Central memory CD8-positive, alpha-beta T cell (primary cell): ENCODE measurements at regions not wholly inside any gene's neighbourhood (a gene's known extent, or its start where the extent isn't known, plus 50 kb on each side); places are given as distances from the start of the nearest gene placed in this dataset.
"Not testable (repeated sequence)": the region's sequence is repeated elsewhere in the genome, so short reads cannot be mapped to it uniquely, and the experiment has no call there.

Experiments
- ATAC-seq: fragments of 150-1000 bp; cut with Tn5 transposase; replicated peaks from 2 replicates; pipeline ENCODE4 v1.10.0; 2022; ENCODE audit warnings: mild to moderate bottlenecking, moderate FRiP score, moderate number of reproducible peaks; ENCODE audit not compliant: poor library complexity, severe bottlenecking; ENCODE audit errors: extremely low read depth
- DNase-seq, 2 donors: peaks; one replicate each; pipeline ENCODE4 v3.0.0; 2021; ENCODE audit warnings: low spot score in 2 of 2
- H3K27ac Mint-ChIP-seq: one replicate; pipeline ENCODE4 v1.8.0; 2022; ENCODE audit warnings: low read depth, mild to moderate bottlenecking, moderate library complexity, mixed read lengths
- H3K27me3 Mint-ChIP-seq: one replicate; pipeline ENCODE4 v1.8.0; 2022; ENCODE audit warnings: mixed read lengths
- H3K36me3 Mint-ChIP-seq: one replicate; pipeline ENCODE4 v1.8.0; 2022; ENCODE audit warnings: mild to moderate bottlenecking, moderate library complexity, mixed read lengths; ENCODE audit not compliant: insufficient read depth
- H3K4me1 Mint-ChIP-seq: one replicate; pipeline ENCODE4 v1.8.0; 2022; ENCODE audit warnings: mixed read lengths
- H3K4me3 Mint-ChIP-seq: one replicate; pipeline ENCODE4 v1.8.0; 2022; ENCODE audit warnings: mild to moderate bottlenecking, moderate library complexity, mixed read lengths
- H3K9me3 Mint-ChIP-seq: one replicate; pipeline ENCODE4 v1.8.0; 2022; ENCODE audit warnings: mixed read lengths

- no peaks in the 10 kb centered on the region for H3K4me1 Mint-ChIP-seq
- H3K27ac Mint-ChIP-seq: no peak overlapping the region
- no peaks in the 10 kb centered on the region for H3K36me3 Mint-ChIP-seq
- no peaks in the 10 kb centered on the region for H3K27me3 Mint-ChIP-seq
- DNase-seq (no peak), ATAC-seq (no peak)
- H3K9me3 Mint-ChIP-seq: peaks cover 17% of the 10 kb centered on the region
- no peak overlapping the region for H3K4me3 Mint-ChIP-seq
Observed at GRCh38 chr2:129548880-129549279, 430.6 kb upstream of the RAB6C start.

GRCh38 chr2:129550536-129550935 is 428.9 kb upstream of the RAB6C start:
- Mint-ChIP-seq H3K4me3 (no peak overlapping the region), H3K27me3 (no peaks in the 10 kb centered on the region), H3K9me3 (peaks cover 11% of the 10 kb centered on the region), H3K4me1 (no peaks in the 10 kb centered on the region), H3K27ac (no peak overlapping the region), H3K36me3 (no peaks in the 10 kb centered on the region)
- no peak for ATAC-seq
- no peak for DNase-seq

GRCh38 chr2:129554373-129554772 is 425.1 kb upstream of the RAB6C start:
- no peak for ATAC-seq
- Mint-ChIP-seq H3K4me1 (no peaks in the 10 kb centered on the region), H3K27me3 (no peaks in the 10 kb centered on the region), H3K27ac (no peak overlapping the region), H3K4me3 (no peak overlapping the region), H3K9me3 (no peaks in the 10 kb centered on the region), H3K36me3 (no peaks in the 10 kb centered on the region)
- no peak for DNase-seq

GRCh38 chr2:129559101-129559500 is 420.4 kb upstream of the RAB6C start:
- Mint-ChIP-seq H3K4me1 (no peaks in the 10 kb centered on the region), H3K27me3 (no peaks in the 10 kb centered on the region), H3K4me3 (no peak overlapping the region), H3K27ac (no peak overlapping the region), H3K36me3 (no peaks in the 10 kb centered on the region), H3K9me3 (no peaks in the 10 kb centered on the region)
- no peak for ATAC-seq
- no peak for DNase-seq

GRCh38 chr2:129565551-129566109 is 413.8 kb upstream of the RAB6C start:
- no peak for ATAC-seq
- H3K36me3 Mint-ChIP-seq: no peaks in the 10 kb centered on the region
- H3K27ac Mint-ChIP-seq: no peak overlapping the region
- no peaks in the 10 kb centered on the region for H3K4me1 Mint-ChIP-seq
- peaks cover 12% of the 10 kb centered on the region for H3K9me3 Mint-ChIP-seq
- no peak overlapping the region for H3K4me3 Mint-ChIP-seq
- no peaks in the 10 kb centered on the region for H3K27me3 Mint-ChIP-seq
- no peak for DNase-seq

- not testable (repeated sequence) for H3K4me3 Mint-ChIP-seq, H3K4me1 Mint-ChIP-seq, H3K27me3 Mint-ChIP-seq, H3K27ac Mint-ChIP-seq, H3K36me3 Mint-ChIP-seq, ATAC-seq, DNase-seq
- peaks cover 27% of the 10 kb centered on the region for H3K9me3 Mint-ChIP-seq
Observed at GRCh38 chr2:129570812-129571211, 408.7 kb upstream of the RAB6C start.

GRCh38 chr2:129575431-129575830 is 404.0 kb upstream of the RAB6C start:
- Mint-ChIP-seq H3K27me3 (peaks cover 10% of the 10 kb centered on the region), H3K27ac (no peak overlapping the region), H3K36me3 (peaks cover 2% of the 10 kb centered on the region), H3K9me3 (peaks cover 20% of the 10 kb centered on the region), H3K4me3 (no peak overlapping the region), H3K4me1 (no peaks in the 10 kb centered on the region)
- DNase-seq (no peak), ATAC-seq (no peak)

- no peaks in the 10 kb centered on the region for H3K4me1 Mint-ChIP-seq
- H3K4me3 Mint-ChIP-seq: no peak overlapping the region
- DNase-seq (no peak), ATAC-seq (no peak)
- no peak overlapping the region for H3K27ac Mint-ChIP-seq
- H3K36me3 Mint-ChIP-seq: peaks cover 2% of the 10 kb centered on the region
- peaks cover 19% of the 10 kb centered on the region for H3K9me3 Mint-ChIP-seq
- H3K27me3 Mint-ChIP-seq: peaks cover 11% of the 10 kb centered on the region
Observed at GRCh38 chr2:129575880-129576279, 403.6 kb upstream of the RAB6C start.

- Mint-ChIP-seq H3K4me3 (no peak overlapping the region), H3K27ac (no peak overlapping the region), H3K4me1 (no peaks in the 10 kb centered on the region), H3K9me3 (peaks cover 5% of the 10 kb centered on the region), H3K36me3 (no peaks in the 10 kb centered on the region), H3K27me3 (peaks cover 11% of the 10 kb centered on the region)
- no peak for ATAC-seq
- no peak for DNase-seq
Observed at GRCh38 chr2:129580001-129580400, 399.5 kb upstream of the RAB6C start.

GRCh38 chr2:129585760-129586159 is 393.7 kb upstream of the RAB6C start:
- no peak for ATAC-seq

GRCh38 chr2:129587426-129588064 is 391.9 kb upstream of the RAB6C start:
- no peaks in the 10 kb centered on the region for H3K4me1 Mint-ChIP-seq
- ATAC-seq: no peak
- H3K27ac Mint-ChIP-seq: no peak overlapping the region
- no peak for DNase-seq
- no peaks in the 10 kb centered on the region for H3K36me3 Mint-ChIP-seq
- H3K4me3 Mint-ChIP-seq: no peak overlapping the region
- H3K9me3 Mint-ChIP-seq: no peaks in the 10 kb centered on the region
- no peaks in the 10 kb centered on the region for H3K27me3 Mint-ChIP-seq

More at GRCh38 chr2:129585760-129586159, 393.7 kb upstream of the RAB6C start:
- no peak for DNase-seq
- Mint-ChIP-seq H3K4me1 (no peaks in the 10 kb centered on the region), H3K27me3 (no peaks in the 10 kb centered on the region), H3K9me3 (no peaks in the 10 kb centered on the region), H3K4me3 (no peak overlapping the region), H3K36me3 (no peaks in the 10 kb centered on the region), H3K27ac (no peak overlapping the region)

- H3K27ac Mint-ChIP-seq: no peak overlapping the region
- DNase-seq: no peak
Observed at GRCh38 chr2:129604560-129604959, 374.9 kb upstream of the RAB6C start.

GRCh38 chr2:129605646-129606045 is 373.8 kb upstream of the RAB6C start:
- H3K36me3 Mint-ChIP-seq: peaks cover 2% of the 10 kb centered on the region
- no peak overlapping the region for H3K4me3 Mint-ChIP-seq
- H3K27me3 Mint-ChIP-seq: peaks cover 9% of the 10 kb centered on the region
- no peaks in the 10 kb centered on the region for H3K4me1 Mint-ChIP-seq
- ATAC-seq: no peak
- no peak overlapping the region for H3K27ac Mint-ChIP-seq
- peaks cover 5% of the 10 kb centered on the region for H3K9me3 Mint-ChIP-seq
- DNase-seq: no peak

More at GRCh38 chr2:129604560-129604959, 374.9 kb upstream of the RAB6C start:
- Mint-ChIP-seq H3K36me3 (peaks cover 2% of the 10 kb centered on the region), H3K4me1 (no peaks in the 10 kb centered on the region), H3K27me3 (peaks cover 9% of the 10 kb centered on the region), H3K4me3 (no peak overlapping the region), H3K9me3 (peaks cover 5% of the 10 kb centered on the region)
- ATAC-seq: no peak
